SU-DHL-6 (cell line): ENCODE measurements at regions not wholly inside any gene's neighbourhood (a gene's known extent, or its start where the extent isn't known, plus 50 kb on each side); places are given as distances from the start of the nearest gene placed in this dataset.

ENCODE experiments used
- CTCF ChIP-seq: fragments of 200-600 bp; sonication (generic); IDR thresholded peaks from one replicate; pipeline ENCODE4 v1.5.1; 2017; ENCODE audit warnings: antibody characterized with exemption, mild to moderate bottlenecking, low read length, moderate library complexity; ENCODE audit not compliant: insufficient read depth, poor library complexity, severe bottlenecking
- EZH2phosphoT487 ChIP-seq: fragments of 200-600 bp; sonication (generic), shearing (Covaris generic); conservative IDR thresholded peaks from 2 replicates; pipeline ENCODE4 v1.6.1; 2018; ENCODE audit warnings: mild to moderate bottlenecking, antibody characterized with exemption, low read length, moderate library complexity, mixed read lengths

GRCh38 chr7:32158076-32158475 lies 87.9 kb upstream of the PDE1C start:
- TF ChIP-seq CTCF (no peak), EZH2phosphoT487 (no peak)
